Nephron (organoid): ENCODE measurements at regions not wholly inside any gene's neighbourhood (a gene's known extent, or its start where the extent isn't known, plus 50 kb on each side); places are given as distances from the start of the nearest gene placed in this dataset.
"Not testable (repeated sequence)": the region's sequence is repeated elsewhere in the genome, so short reads cannot be mapped to it uniquely, and the experiment has no call there.

Experiments
- H3K27ac Mint-ChIP-seq, 3 experiments: 2 replicates each; pipeline ENCODE4 v1.8.0; 2020; ENCODE audit warnings: mixed read lengths in 3 of 3, mild to moderate bottlenecking in 2 of 3, moderate library complexity in 1 of 3
- H3K27me3 Mint-ChIP-seq: 2 replicates; pipeline ENCODE4 v1.8.0; 2021; ENCODE audit warnings: low read depth, mild to moderate bottlenecking, moderate library complexity, mixed read lengths
- H3K36me3 Mint-ChIP-seq: 2 replicates; pipeline ENCODE4 v1.8.0; 2020; ENCODE audit warnings: low read depth, mixed read lengths
- H3K4me1 Mint-ChIP-seq: 2 replicates; pipeline ENCODE4 v1.8.0; 2020; ENCODE audit warnings: mixed read lengths
- H3K4me3 Mint-ChIP-seq, 3 experiments: 2 replicates each; pipeline ENCODE4 v1.8.0; 2020; ENCODE audit warnings: mild to moderate bottlenecking in 3 of 3, mixed read lengths in 3 of 3, moderate library complexity in 2 of 3
- H3K9me3 Mint-ChIP-seq: 2 replicates; pipeline ENCODE4 v1.8.0; 2020; ENCODE audit warnings: mixed read lengths
- TF ChIP-seq, protein P1 (sequence below), 3 experiments: fragments of 200-600 bp; sonication (generic); IDR thresholded peaks; one replicate each; pipeline ENCODE4 v1.5.0; 2021; ENCODE audit warnings: antibody characterized with exemption in 3 of 3; ENCODE audit not compliant: unreplicated experiment in 3 of 3

DNA sequence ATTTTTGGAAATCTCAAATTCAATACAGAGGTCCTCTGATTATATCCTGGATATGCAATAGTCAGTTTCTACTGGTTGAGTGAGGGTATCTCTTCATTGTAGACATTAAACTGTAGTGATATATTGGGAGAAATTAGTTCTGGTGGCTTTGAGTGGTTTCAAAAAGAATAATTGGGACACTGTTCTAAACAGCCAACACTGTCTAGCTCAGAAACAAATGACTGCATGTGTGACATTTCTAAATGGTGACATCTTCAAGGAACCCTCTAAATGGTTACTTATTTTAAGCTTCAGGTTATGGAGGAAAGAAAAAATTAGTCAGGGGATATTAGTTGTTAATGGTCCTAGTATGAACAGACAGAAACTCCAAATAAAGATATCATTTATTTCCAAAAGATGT is 186.2 kb downstream of the LARP7 start:
- TF ChIP-seq, protein P1, sequence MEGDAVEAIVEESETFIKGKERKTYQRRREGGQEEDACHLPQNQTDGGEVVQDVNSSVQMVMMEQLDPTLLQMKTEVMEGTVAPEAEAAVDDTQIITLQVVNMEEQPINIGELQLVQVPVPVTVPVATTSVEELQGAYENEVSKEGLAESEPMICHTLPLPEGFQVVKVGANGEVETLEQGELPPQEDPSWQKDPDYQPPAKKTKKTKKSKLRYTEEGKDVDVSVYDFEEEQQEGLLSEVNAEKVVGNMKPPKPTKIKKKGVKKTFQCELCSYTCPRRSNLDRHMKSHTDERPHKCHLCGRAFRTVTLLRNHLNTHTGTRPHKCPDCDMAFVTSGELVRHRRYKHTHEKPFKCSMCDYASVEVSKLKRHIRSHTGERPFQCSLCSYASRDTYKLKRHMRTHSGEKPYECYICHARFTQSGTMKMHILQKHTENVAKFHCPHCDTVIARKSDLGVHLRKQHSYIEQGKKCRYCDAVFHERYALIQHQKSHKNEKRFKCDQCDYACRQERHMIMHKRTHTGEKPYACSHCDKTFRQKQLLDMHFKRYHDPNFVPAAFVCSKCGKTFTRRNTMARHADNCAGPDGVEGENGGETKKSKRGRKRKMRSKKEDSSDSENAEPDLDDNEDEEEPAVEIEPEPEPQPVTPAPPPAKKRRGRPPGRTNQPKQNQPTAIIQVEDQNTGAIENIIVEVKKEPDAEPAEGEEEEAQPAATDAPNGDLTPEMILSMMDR (IDR thresholded peaks at IDR 0.05; ENCODE audit: unreplicated experiment in 3 of 3), result no peak

DNA sequence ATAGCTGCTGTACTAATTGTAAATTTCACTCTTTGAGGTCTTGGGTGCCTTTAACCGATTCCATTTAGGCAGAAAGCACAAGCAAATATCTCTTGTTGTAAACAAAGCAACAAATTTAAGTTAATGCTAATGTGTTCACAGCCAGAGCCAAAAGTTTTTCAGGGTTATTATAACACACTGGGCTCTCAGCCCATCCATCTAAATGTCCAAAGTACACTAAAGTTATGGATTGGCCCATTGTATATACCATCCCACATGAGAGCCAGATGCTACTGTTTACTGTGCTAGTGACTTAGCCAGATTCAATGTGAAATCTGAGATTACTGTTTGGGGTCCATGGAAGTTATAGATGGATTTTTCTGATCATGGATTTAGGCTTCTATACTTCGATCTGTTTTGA is 186.7 kb downstream of the LARP7 start:
- Mint-ChIP-seq H3K36me3 (no peaks in the 10 kb centered on the region), H3K27me3 (no peaks in the 10 kb centered on the region), H3K27ac (peak overlapping the region in 1 of 3 experiments; percentile 29), H3K9me3 (peaks cover 11% of the 10 kb centered on the region), H3K4me3 (no peak overlapping the region), H3K4me1 (peaks cover 38% of the 10 kb centered on the region)
- TF ChIP-seq, protein P1 (IDR thresholded peaks at IDR 0.05; ENCODE audit: unreplicated experiment in 3 of 3), result no peak

More for the DNA sequence above, 186.2 kb downstream of the LARP7 start:
- H3K27ac Mint-ChIP-seq, result peak overlapping the region in 1 of 3 experiments; percentile 29
- H3K4me3 Mint-ChIP-seq, result no peak overlapping the region
- H3K27me3 Mint-ChIP-seq, result no peaks in the 10 kb centered on the region
- H3K4me1 Mint-ChIP-seq, result peaks cover 43% of the 10 kb centered on the region
- no peaks in the 10 kb centered on the region for H3K36me3 Mint-ChIP-seq
- H3K9me3 Mint-ChIP-seq, result peaks cover 11% of the 10 kb centered on the region

DNA sequence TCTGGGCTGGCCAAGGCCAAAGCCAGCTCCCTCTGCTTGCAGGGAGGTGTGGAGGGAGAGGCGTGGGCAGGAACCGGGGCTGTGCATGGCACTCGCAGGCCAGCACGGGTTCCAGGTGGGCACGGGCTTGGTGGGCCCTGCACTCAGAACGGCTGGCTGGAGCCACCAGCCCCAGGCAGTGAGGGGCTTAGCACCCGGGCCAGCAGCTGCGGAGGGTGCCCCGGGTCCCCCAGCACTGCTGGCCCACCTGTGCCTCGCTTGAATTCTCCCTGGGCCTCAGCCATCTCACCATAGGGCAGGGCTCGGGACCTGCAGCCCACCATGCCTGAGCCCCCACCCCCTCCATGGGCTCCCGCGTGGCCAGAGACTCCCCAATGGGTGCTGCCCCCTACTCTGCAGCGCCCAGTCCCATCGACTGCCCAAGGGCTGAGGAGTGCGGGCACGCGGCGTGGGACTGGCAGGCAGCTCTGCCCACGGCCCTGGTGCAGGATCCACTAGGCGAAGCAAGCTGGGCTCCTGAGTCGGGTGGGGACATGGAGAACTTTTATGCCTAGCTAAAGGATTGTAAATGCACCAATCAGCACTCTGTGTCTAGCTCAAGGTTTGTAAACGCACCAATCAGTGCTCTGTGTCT is 193.9 kb downstream of the LARP7 start:
- H3K4me3 Mint-ChIP-seq, result no peak overlapping the region
- peaks cover 5% of the 10 kb centered on the region for H3K36me3 Mint-ChIP-seq
- peaks cover 27% of the 10 kb centered on the region for H3K9me3 Mint-ChIP-seq
- TF ChIP-seq, protein P1 (IDR thresholded peaks at IDR 0.05; ENCODE audit: unreplicated experiment in 3 of 3), result no peak
- no peak overlapping the region for H3K27ac Mint-ChIP-seq
- H3K27me3 Mint-ChIP-seq, result no peaks in the 10 kb centered on the region
- peaks cover 16% of the 10 kb centered on the region for H3K4me1 Mint-ChIP-seq

GRCh38 chr4:112832493-112832892 is 195.6 kb downstream of the LARP7 start:
- peaks cover 10% of the 10 kb centered on the region for H3K4me1 Mint-ChIP-seq
- TF ChIP-seq, protein P1 (IDR thresholded peaks at IDR 0.05; ENCODE audit: unreplicated experiment in 3 of 3), result no peak
- peaks cover 27% of the 10 kb centered on the region for H3K9me3 Mint-ChIP-seq
- peaks cover 11% of the 10 kb centered on the region for H3K36me3 Mint-ChIP-seq
- no peak overlapping the region for H3K27ac Mint-ChIP-seq
- no peaks in the 10 kb centered on the region for H3K27me3 Mint-ChIP-seq
- no peak overlapping the region for H3K4me3 Mint-ChIP-seq

GRCh38 chr4:112836895-112837294 is 200.0 kb downstream of the LARP7 start:
- no peak overlapping the region for H3K27ac Mint-ChIP-seq
- TF ChIP-seq, protein P1 (IDR thresholded peaks at IDR 0.05; ENCODE audit: unreplicated experiment in 3 of 3), result no peak
- peaks cover 5% of the 10 kb centered on the region for H3K36me3 Mint-ChIP-seq
- no peak overlapping the region for H3K4me3 Mint-ChIP-seq
- no peaks in the 10 kb centered on the region for H3K27me3 Mint-ChIP-seq
- peaks cover 10% of the 10 kb centered on the region for H3K9me3 Mint-ChIP-seq
- peaks cover 7% of the 10 kb centered on the region for H3K4me1 Mint-ChIP-seq

DNA sequence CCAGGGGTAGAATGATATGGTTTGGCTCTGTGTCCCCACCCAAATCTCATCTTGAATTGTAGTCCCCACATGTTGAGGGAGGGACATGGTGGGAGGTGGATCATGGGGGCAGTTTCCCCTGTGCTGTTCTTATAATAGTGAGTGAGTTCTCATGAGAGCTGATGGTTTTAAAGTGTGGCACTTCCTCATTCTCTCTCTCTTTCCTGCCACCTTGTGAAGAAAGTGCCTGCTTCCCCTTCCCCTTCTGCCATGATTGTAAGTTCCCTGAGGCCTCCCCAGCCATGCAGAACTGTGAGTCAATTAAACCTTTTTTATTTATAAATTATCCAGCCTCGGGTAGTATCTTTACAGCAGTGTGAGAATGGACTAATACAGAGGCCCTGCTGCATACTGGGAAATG is 201.1 kb downstream of the LARP7 start:
- H3K36me3 Mint-ChIP-seq, H3K4me1 Mint-ChIP-seq, H3K4me3 Mint-ChIP-seq, H3K27ac Mint-ChIP-seq, H3K27me3 Mint-ChIP-seq, H3K9me3 Mint-ChIP-seq: not testable (repeated sequence)
